ENCODE measurements at regions not wholly inside any gene's neighbourhood (a gene's known extent, or its start where the extent isn't known, plus 50 kb on each side); places are given as distances from the start of the nearest gene placed in this dataset.

DNA sequence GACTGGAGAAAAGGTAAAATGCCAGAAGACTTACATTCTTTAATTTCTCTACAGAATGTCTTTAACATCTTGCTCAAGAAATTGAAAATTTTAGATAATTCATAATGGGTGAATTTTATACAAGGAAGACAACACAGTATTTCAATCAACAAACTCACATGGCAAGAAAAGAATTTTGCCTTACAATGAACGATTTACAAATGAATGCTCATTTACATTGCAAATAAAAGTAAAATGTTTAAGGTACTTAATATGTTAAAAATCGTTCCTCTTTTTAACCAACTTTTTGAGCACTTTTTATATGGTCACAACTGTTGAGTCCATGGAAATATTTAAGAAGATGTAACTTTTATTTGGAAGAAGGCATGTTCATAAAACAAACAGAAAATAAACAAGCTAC, 174.8 kb upstream of the UBE2E2 start:
- TF ChIP-seq, protein P1, sequence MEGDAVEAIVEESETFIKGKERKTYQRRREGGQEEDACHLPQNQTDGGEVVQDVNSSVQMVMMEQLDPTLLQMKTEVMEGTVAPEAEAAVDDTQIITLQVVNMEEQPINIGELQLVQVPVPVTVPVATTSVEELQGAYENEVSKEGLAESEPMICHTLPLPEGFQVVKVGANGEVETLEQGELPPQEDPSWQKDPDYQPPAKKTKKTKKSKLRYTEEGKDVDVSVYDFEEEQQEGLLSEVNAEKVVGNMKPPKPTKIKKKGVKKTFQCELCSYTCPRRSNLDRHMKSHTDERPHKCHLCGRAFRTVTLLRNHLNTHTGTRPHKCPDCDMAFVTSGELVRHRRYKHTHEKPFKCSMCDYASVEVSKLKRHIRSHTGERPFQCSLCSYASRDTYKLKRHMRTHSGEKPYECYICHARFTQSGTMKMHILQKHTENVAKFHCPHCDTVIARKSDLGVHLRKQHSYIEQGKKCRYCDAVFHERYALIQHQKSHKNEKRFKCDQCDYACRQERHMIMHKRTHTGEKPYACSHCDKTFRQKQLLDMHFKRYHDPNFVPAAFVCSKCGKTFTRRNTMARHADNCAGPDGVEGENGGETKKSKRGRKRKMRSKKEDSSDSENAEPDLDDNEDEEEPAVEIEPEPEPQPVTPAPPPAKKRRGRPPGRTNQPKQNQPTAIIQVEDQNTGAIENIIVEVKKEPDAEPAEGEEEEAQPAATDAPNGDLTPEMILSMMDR (IDR thresholded peaks at IDR 0.05; ENCODE audit: extremely low read depth in 1 of 2, insufficient read depth in 1 of 2, low read depth in 1 of 2, low read length in 2 of 2), result no peak
- TF ChIP-seq POLR2A (IDR thresholded peaks at IDR 0.05; ENCODE audit: low read depth, low read length), result no peak
- no peak for TF ChIP-seq EZH2 (IDR thresholded peaks at IDR 0.05; ENCODE audit: borderline replicate concordance, low read depth, low read length, severe bottlenecking)

Measured in endothelial cell of umbilical vein (primary cell).